ENCODE measurements at regions not wholly inside any gene's neighbourhood (a gene's known extent, or its start where the extent isn't known, plus 50 kb on each side); places are given as distances from the start of the nearest gene placed in this dataset.

DNA sequence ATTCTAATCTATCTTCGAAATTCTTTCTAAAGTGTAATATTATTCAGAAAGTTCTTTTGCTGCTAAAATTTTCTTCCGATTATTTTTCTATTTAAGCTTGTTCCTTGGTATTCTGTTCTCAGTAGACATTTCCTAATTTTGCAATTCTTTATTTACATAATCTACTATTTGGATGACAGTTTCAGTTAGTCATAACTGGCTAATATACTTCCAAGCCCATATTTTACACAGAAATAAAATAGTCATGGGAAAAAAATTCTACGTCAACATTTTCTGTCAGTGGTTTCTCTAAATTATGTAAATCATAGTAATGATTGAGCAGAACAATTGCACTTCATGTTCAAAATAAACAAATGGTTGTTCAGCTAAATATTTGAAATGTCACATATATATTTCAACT, 178.0 kb upstream of the ANKRD50 start:
- TF ChIP-seq, protein P1, sequence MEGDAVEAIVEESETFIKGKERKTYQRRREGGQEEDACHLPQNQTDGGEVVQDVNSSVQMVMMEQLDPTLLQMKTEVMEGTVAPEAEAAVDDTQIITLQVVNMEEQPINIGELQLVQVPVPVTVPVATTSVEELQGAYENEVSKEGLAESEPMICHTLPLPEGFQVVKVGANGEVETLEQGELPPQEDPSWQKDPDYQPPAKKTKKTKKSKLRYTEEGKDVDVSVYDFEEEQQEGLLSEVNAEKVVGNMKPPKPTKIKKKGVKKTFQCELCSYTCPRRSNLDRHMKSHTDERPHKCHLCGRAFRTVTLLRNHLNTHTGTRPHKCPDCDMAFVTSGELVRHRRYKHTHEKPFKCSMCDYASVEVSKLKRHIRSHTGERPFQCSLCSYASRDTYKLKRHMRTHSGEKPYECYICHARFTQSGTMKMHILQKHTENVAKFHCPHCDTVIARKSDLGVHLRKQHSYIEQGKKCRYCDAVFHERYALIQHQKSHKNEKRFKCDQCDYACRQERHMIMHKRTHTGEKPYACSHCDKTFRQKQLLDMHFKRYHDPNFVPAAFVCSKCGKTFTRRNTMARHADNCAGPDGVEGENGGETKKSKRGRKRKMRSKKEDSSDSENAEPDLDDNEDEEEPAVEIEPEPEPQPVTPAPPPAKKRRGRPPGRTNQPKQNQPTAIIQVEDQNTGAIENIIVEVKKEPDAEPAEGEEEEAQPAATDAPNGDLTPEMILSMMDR (conservative IDR thresholded peaks at IDR 0.05 in 1 of 2, IDR thresholded peaks at IDR 0.05 in 1 of 2; ENCODE audit: low read depth in 1 of 2, low read length in 2 of 2): no peak
- TF ChIP-seq EZH2 (IDR thresholded peaks at IDR 0.05; ENCODE audit: low read length, missing control alignments): no peak

All from fibroblast of lung (primary cell).